ENCODE measurements at regions not wholly inside any gene's neighbourhood (a gene's known extent, or its start where the extent isn't known, plus 50 kb on each side); places are given as distances from the start of the nearest gene placed in this dataset.

- no peak overlapping the region for H3K14ac ChIP-seq (replicated peaks; ENCODE audit: low read depth, low read length)
- H3K23ac ChIP-seq (ENCODE audit: low read depth, low read length) = no peak overlapping the region
- no peak overlapping the region for H2BK5ac ChIP-seq (ENCODE audit: low read depth, low read length, poor library complexity, severe bottlenecking)
- no peak overlapping the region for H3K56ac ChIP-seq (ENCODE audit: extremely low read depth, insufficient read depth, low read length)
- H3K4me3 ChIP-seq (ENCODE audit: insufficient read depth, low read depth, low read length) = no peak overlapping the region
- H4K20me1 ChIP-seq (ENCODE audit: insufficient read depth, low read length) = no peaks in the 10 kb centered on the region
- no peak overlapping the region for H3K27ac ChIP-seq (ENCODE audit: insufficient read depth, low read length)
- H4K8ac ChIP-seq (ENCODE audit: low read depth in 2 of 2, low read length in 2 of 2) = no peak overlapping the region
- H3K36me3 ChIP-seq (ENCODE audit: control insufficient read depth, insufficient read depth, low read length) = no peaks in the 10 kb centered on the region
- ChIA-PET CTCF (no interaction called here), POLR2A (ENCODE audit: unreplicated experiment) (no interaction called here)
- no peak overlapping the region for H2BK120ac ChIP-seq (ENCODE audit: low read depth, low read length)
- H2AFZ ChIP-seq (replicated peaks; ENCODE audit: low read length, poor library complexity) = no peak overlapping the region
- no peak overlapping the region for H3K4ac ChIP-seq (ENCODE audit: low read depth, low read length)
- H3K9me3 ChIP-seq (ENCODE audit: control insufficient read depth, insufficient read depth, low read length) = no peaks in the 10 kb centered on the region
- no peak overlapping the region for H2BK15ac ChIP-seq (ENCODE audit: low read depth, low read length)
- DNase-seq = no peak
- TF ChIP-seq CHD1 (IDR thresholded peaks at IDR 0.05; ENCODE audit: low read depth, low read length) (no peak), NFE2L2 (IDR thresholded peaks at IDR 0.05; ENCODE audit: low read depth, low read length) (no peak), CTCF (conservative IDR thresholded peaks at IDR 0.05; ENCODE audit: low read depth, low read length) (no peak), MXI1 (IDR thresholded peaks at IDR 0.05; ENCODE audit: borderline replicate concordance, low read depth, low read length) (no peak), USF2 (IDR thresholded peaks at IDR 0.05; ENCODE audit: low read depth, low read length) (no peak), POLR2A (IDR thresholded peaks at IDR 0.05; ENCODE audit: low read depth, low read length) (no peak), CEBPB (IDR thresholded peaks at IDR 0.05; ENCODE audit: low read depth, low read length) (no peak), MAFK (IDR thresholded peaks at IDR 0.05; ENCODE audit: low read depth, low read length) (no peak), BHLHE40 (IDR thresholded peaks at IDR 0.05; ENCODE audit: low read depth, low read length) (no peak), MAZ (IDR thresholded peaks at IDR 0.05; ENCODE audit: borderline replicate concordance, low read depth, low read length) (no peak), FOS (IDR thresholded peaks at IDR 0.05; ENCODE audit: low read depth, low read length) (no peak), SMC3 (IDR thresholded peaks at IDR 0.05; ENCODE audit: low read depth, low read length) (no peak), RAD21 (IDR thresholded peaks at IDR 0.05; ENCODE audit: low read length) (no peak), RCOR1 (IDR thresholded peaks at IDR 0.05; ENCODE audit: insufficient replicate concordance, low read length) (no peak), RFX5 (IDR thresholded peaks at IDR 0.05; ENCODE audit: low read depth, low read length) (no peak)
- TF ChIP-seq, protein P1, sequence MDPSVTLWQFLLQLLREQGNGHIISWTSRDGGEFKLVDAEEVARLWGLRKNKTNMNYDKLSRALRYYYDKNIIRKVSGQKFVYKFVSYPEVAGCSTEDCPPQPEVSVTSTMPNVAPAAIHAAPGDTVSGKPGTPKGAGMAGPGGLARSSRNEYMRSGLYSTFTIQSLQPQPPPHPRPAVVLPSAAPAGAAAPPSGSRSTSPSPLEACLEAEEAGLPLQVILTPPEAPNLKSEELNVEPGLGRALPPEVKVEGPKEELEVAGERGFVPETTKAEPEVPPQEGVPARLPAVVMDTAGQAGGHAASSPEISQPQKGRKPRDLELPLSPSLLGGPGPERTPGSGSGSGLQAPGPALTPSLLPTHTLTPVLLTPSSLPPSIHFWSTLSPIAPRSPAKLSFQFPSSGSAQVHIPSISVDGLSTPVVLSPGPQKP (IDR thresholded peaks at IDR 0.05; ENCODE audit: borderline replicate concordance, low read depth, low read length) = no peak
- no peaks in the 10 kb centered on the region for H3K9me1 ChIP-seq (ENCODE audit: insufficient read depth, low read length)
- dilution Hi-C loops (cut with HindIII; ENCODE audit: low sequenced_read_pairs, unreplicated experiment) = no loop called here
- H4K5ac ChIP-seq (ENCODE audit: low read depth, low read length) = no peak overlapping the region
- no peak overlapping the region for H2AK5ac ChIP-seq (ENCODE audit: low read depth, low read length)
- no peak overlapping the region for H3K9ac ChIP-seq (ENCODE audit: low read depth, low read length)
- no peak overlapping the region for H3K18ac ChIP-seq (ENCODE audit: low read depth, low read length)
- no TSS peak for BruUV-seq (replicated peaks)
- no peak overlapping the region for H4K91ac ChIP-seq (ENCODE audit: insufficient read depth, low read depth, low read length)
- no peaks in the 10 kb centered on the region for H3K79me1 ChIP-seq (ENCODE audit: low read depth in 1 of 2, low read length in 2 of 2)
- no peak overlapping the region for H3K4me2 ChIP-seq (ENCODE audit: low read depth, low read length)
- no peak overlapping the region for H2AK9ac ChIP-seq (replicated peaks; ENCODE audit: low read depth, low read length, poor library complexity)
- H3K4me1 ChIP-seq (ENCODE audit: control insufficient read depth, insufficient read depth, low read length) = no peaks in the 10 kb centered on the region
- no peaks in the 10 kb centered on the region for H3K27me3 ChIP-seq (ENCODE audit: control insufficient read depth, insufficient read depth, low read length)
- H2BK20ac ChIP-seq (ENCODE audit: low read depth, low read length) = no peak overlapping the region
- intact Hi-C loops (cut with micrococcal nuclease) = no loop called here
- WGBS, 2 experiments (ENCODE audit: extremely low coverage in 2 of 2, insufficient read length in 1 of 2) = no CpG with 5 or more reads among the region's 3 CpGs
- in situ Hi-C loops (cut with MboI; ENCODE audit: low sequenced_read_pairs) = no loop called here
- no peak for ATAC-seq (ENCODE audit: low read depth)
Measured at GRCh38 chr10:22110761-22111160, 107.1 kb downstream of the EBLN1 start.

All from IMR-90 (cell line).